Neural progenitor cell (in vitro differentiated cells): ENCODE measurements at regions not wholly inside any gene's neighbourhood (a gene's known extent, or its start where the extent isn't known, plus 50 kb on each side); places are given as distances from the start of the nearest gene placed in this dataset.

Experiments
- DNase-seq: peaks from one replicate; pipeline ENCODE4 v3.0.0-alpha.2; 2016; ENCODE audit warnings: low spot score
- H2AFZ ChIP-seq: fragments of 200-600 bp; sonication (generic); replicated peaks from 2 replicates; pipeline ENCODE4 v1.6.1; 2016; ENCODE audit warnings: antibody characterized with exemption
- H3F3A ChIP-seq: fragments of 200-600 bp; sonication (generic); 2 replicates; pipeline ENCODE4 v1.6.1; 2016; ENCODE audit warnings: antibody characterized with exemption, low read depth
- H3K27ac ChIP-seq: fragments of 200-600 bp; sonication (generic); 2 replicates; pipeline ENCODE4 v1.5.1; 2016; ENCODE audit warnings: mild to moderate bottlenecking
- H3K27me3 ChIP-seq: fragments of 200-600 bp; sonication (generic); 2 replicates; pipeline ENCODE4 v1.6.1; 2016; ENCODE audit warnings: mild to moderate bottlenecking, moderate library complexity
- H3K36me3 ChIP-seq: fragments of 200-600 bp; sonication (generic); 2 replicates; pipeline ENCODE4 v1.5.1; 2016
- H3K4me1 ChIP-seq: fragments of 200-600 bp; sonication (generic); 2 replicates; pipeline ENCODE4 v1.6.1; 2016; ENCODE audit warnings: mixed run types
- H3K4me2 ChIP-seq: fragments of 200-600 bp; sonication (generic); 2 replicates; pipeline ENCODE4 v1.6.1; 2016
- H3K4me3 ChIP-seq: fragments of 200-600 bp; sonication (generic); 2 replicates; pipeline ENCODE4 v1.5.1; 2016
- H3K79me2 ChIP-seq: fragments of 200-600 bp; sonication (generic); 2 replicates; pipeline ENCODE4 v1.6.1; 2016; ENCODE audit warnings: low read depth
- H3K9ac ChIP-seq: fragments of 200-600 bp; sonication (generic); 2 replicates; pipeline ENCODE4 v1.6.1; 2016
- H3K9me3 ChIP-seq: fragments of 200-600 bp; sonication (generic); 2 replicates; pipeline ENCODE4 v1.5.1; 2016; ENCODE audit warnings: low read depth
- H4K20me1 ChIP-seq: fragments of 200-600 bp; sonication (generic); 2 replicates; pipeline ENCODE4 v1.6.1; 2016; ENCODE audit warnings: low read depth
- H3K27ac Mint-ChIP-seq: 3 replicates; pipeline ENCODE4 v1.8.0; 2021; ENCODE audit warnings: mixed read lengths
- H3K27me3 Mint-ChIP-seq: 2 replicates; pipeline ENCODE4 v1.8.0; 2022; ENCODE audit warnings: low read depth, mild to moderate bottlenecking, inconsistent platforms, moderate library complexity, mixed read lengths; ENCODE audit not compliant: insufficient read depth
- H3K36me3 Mint-ChIP-seq: 3 replicates; pipeline ENCODE4 v1.8.0; 2021; ENCODE audit warnings: mixed read lengths
- H3K4me1 Mint-ChIP-seq: 3 replicates; pipeline ENCODE4 v1.8.0; 2021; ENCODE audit warnings: mixed read lengths
- H3K4me3 Mint-ChIP-seq: 3 replicates; pipeline ENCODE4 v1.8.0; 2021; ENCODE audit warnings: mild to moderate bottlenecking, moderate library complexity, mixed read lengths
- H3K9me3 Mint-ChIP-seq: 3 replicates; pipeline ENCODE4 v1.8.0; 2020; ENCODE audit warnings: mixed read lengths
- CTCF ChIP-seq: fragments of 200-600 bp; sonication (generic); IDR thresholded peaks from 2 replicates; pipeline ENCODE4 v1.5.1; 2017; ENCODE audit warnings: antibody characterized with exemption, mild to moderate bottlenecking
- EZH2 ChIP-seq: fragments of 200-600 bp; sonication (generic); IDR thresholded peaks from 2 replicates; pipeline ENCODE4 v1.6.1; 2017; ENCODE audit warnings: antibody characterized with exemption, mild to moderate bottlenecking, moderate library complexity
- EZH2phosphoT487 ChIP-seq: fragments of 200-600 bp; sonication (generic); IDR thresholded peaks from 2 replicates; pipeline ENCODE4 v1.6.1; 2017; ENCODE audit warnings: antibody characterized with exemption

GRCh38 chr5:144108131-144108530, 62.3 kb downstream of the YIPF5 start:
- H3K27ac ChIP-seq = no peak overlapping the region
- H3K4me1 Mint-ChIP-seq = no peaks in the 10 kb centered on the region
- no peak overlapping the region for H3K4me3 ChIP-seq
- no peak overlapping the region for H3K9ac ChIP-seq
- no peaks in the 10 kb centered on the region for H3K36me3 Mint-ChIP-seq
- no peak for TF ChIP-seq EZH2
- TF ChIP-seq CTCF = no peak
- TF ChIP-seq EZH2phosphoT487 = no peak
- no peaks in the 10 kb centered on the region for H4K20me1 ChIP-seq
- H3F3A ChIP-seq = no peaks in the 10 kb centered on the region
- peaks cover 5% of the 10 kb centered on the region for H3K27me3 Mint-ChIP-seq
- peaks cover 4% of the 10 kb centered on the region for H3K36me3 ChIP-seq
- H3K4me1 ChIP-seq = no peaks in the 10 kb centered on the region
- H2AFZ ChIP-seq = no peak overlapping the region
- H3K4me3 Mint-ChIP-seq = no peak overlapping the region
- H3K9me3 Mint-ChIP-seq = peaks cover 6% of the 10 kb centered on the region
- DNase-seq = no peak
- no peak overlapping the region for H3K27ac Mint-ChIP-seq
- no peak overlapping the region for H3K4me2 ChIP-seq
- peaks cover 4% of the 10 kb centered on the region for H3K9me3 ChIP-seq
- no peaks in the 10 kb centered on the region for H3K79me2 ChIP-seq
- H3K27me3 ChIP-seq = no peaks in the 10 kb centered on the region
